ENCODE measurements at regions not wholly inside any gene's neighbourhood (a gene's known extent, or its start where the extent isn't known, plus 50 kb on each side); places are given as distances from the start of the nearest gene placed in this dataset.

- TF ChIP-seq, protein P1, sequence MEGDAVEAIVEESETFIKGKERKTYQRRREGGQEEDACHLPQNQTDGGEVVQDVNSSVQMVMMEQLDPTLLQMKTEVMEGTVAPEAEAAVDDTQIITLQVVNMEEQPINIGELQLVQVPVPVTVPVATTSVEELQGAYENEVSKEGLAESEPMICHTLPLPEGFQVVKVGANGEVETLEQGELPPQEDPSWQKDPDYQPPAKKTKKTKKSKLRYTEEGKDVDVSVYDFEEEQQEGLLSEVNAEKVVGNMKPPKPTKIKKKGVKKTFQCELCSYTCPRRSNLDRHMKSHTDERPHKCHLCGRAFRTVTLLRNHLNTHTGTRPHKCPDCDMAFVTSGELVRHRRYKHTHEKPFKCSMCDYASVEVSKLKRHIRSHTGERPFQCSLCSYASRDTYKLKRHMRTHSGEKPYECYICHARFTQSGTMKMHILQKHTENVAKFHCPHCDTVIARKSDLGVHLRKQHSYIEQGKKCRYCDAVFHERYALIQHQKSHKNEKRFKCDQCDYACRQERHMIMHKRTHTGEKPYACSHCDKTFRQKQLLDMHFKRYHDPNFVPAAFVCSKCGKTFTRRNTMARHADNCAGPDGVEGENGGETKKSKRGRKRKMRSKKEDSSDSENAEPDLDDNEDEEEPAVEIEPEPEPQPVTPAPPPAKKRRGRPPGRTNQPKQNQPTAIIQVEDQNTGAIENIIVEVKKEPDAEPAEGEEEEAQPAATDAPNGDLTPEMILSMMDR (conservative IDR thresholded peaks at IDR 0.05), result no peak
- TF ChIP-seq ZFX (IDR thresholded peaks at IDR 0.05), result no peak
- no peak overlapping the region for H3K27ac ChIP-seq
Observed at GRCh38 chr1:232893481-232894313, 56.7 kb upstream of the NTPCR start.

DNA sequence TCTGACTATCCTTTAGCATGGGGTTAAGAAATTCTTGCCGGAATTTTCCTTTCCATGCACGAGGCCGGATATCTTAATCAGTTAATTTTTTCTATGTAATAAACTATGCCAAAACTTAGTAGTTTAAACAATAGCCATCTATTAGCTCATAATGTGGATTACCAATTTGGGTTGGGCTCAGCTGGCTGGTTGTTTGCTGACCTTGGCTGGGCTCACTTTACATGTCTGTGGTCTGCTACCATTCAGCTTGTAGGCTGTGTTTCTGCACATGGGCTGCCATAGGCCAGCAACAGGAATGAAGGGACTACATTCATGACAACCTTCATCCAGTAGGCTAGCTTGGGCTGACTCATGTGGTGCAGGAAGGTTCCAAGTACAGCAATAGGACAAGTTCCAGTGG, 56.0 kb upstream of the NTPCR start:
- no peak overlapping the region for H3K27ac ChIP-seq
- no peak for TF ChIP-seq ZFX (IDR thresholded peaks at IDR 0.05)
- TF ChIP-seq, protein P1 (conservative IDR thresholded peaks at IDR 0.05), result no peak

GRCh38 chr1:232897949-232898465, 52.4 kb upstream of the NTPCR start:
- TF ChIP-seq, protein P1 (conservative IDR thresholded peaks at IDR 0.05), result no peak
- TF ChIP-seq ZFX (IDR thresholded peaks at IDR 0.05), result no peak
- H3K27ac ChIP-seq, result no peak overlapping the region

- H3K27ac ChIP-seq, result no peak overlapping the region
- TF ChIP-seq ZFX (IDR thresholded peaks at IDR 0.05), result no peak
- TF ChIP-seq, protein P1 (conservative IDR thresholded peaks at IDR 0.05), result no peak
Observed at GRCh38 chr1:232899268-232899667, 51.1 kb upstream of the NTPCR start.

DNA sequence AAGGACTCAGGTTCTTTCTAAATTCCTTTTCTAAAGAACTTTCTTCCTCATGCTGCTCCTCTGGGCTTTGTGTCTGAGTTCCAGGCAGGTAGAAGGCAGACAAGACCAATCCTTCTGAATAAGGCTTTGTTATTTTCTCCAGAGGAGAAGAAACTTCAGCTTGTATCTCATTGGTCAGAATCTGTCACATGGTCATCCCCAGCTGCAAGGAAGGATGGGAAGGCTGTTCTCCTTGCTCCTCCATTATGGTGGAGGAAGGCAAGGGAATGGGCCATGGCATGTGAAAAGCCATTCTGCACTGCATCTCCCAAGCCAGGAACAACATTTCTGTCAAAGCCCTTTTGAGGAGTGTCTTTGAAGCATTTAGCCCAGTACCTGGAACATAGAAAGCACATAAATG, 50.6 kb upstream of the NTPCR start:
- no peak overlapping the region for H3K27ac ChIP-seq
- TF ChIP-seq, protein P1 (conservative IDR thresholded peaks at IDR 0.05), result no peak
- TF ChIP-seq ZFX (IDR thresholded peaks at IDR 0.05), result no peak
